CD14-positive monocyte (primary cell): ENCODE measurements at regions not wholly inside any gene's neighbourhood (a gene's known extent, or its start where the extent isn't known, plus 50 kb on each side); places are given as distances from the start of the nearest gene placed in this dataset.
A peak's percentile ranks its signal among the peaks of the same experiment; 100 is the strongest.

Experiments used
- DNase-seq, 3 donors: peaks; one replicate each; pipeline ENCODE4 v3.0.0-alpha.2; 2011 to 2022
- H2AFZ ChIP-seq: 2 replicates; pipeline ENCODE4 v1.6.0; 2012; ENCODE audit warnings: mild to moderate bottlenecking, low read depth, low read length, inconsistent platforms; ENCODE audit not compliant: insufficient read depth, poor library complexity, severe bottlenecking
- H3K27ac ChIP-seq, 2 donors: 1 replicate in 1 of 2; 2 replicates in 1 of 2; pipeline ENCODE4 v1.5.1; 2012 to 2013; ENCODE audit warnings: low read length in 2 of 2, control low read depth in 1 of 2, inconsistent platforms in 1 of 2, low read depth in 1 of 2, mild to moderate bottlenecking in 1 of 2
- H3K27me3 ChIP-seq, 2 donors: one replicate each; pipeline versions ENCODE4 v1.6.0 to v1.6.1; 2011 to 2013; ENCODE audit warnings: low read length in 2 of 2; ENCODE audit not compliant: control insufficient read depth in 2 of 2, insufficient read depth in 2 of 2
- H3K36me3 ChIP-seq, 2 donors: replicated peaks in 1 of 2; 1 replicate in 1 of 2; 2 replicates in 1 of 2; pipeline versions ENCODE4 v1.5.1 to v1.6.1; 2012 to 2013; ENCODE audit warnings: low read length in 2 of 2, control low read depth in 1 of 2, inconsistent platforms in 1 of 2, mild to moderate bottlenecking in 1 of 2; ENCODE audit not compliant: insufficient read depth in 2 of 2, control insufficient read depth in 1 of 2
- H3K4me1 ChIP-seq, 2 donors: 1 replicate in 1 of 2; 2 replicates in 1 of 2; pipeline versions ENCODE4 v1.5.1 to v1.6.1; 2012 to 2013; ENCODE audit warnings: low read length in 2 of 2, control low read depth in 1 of 2, inconsistent platforms in 1 of 2, mild to moderate bottlenecking in 1 of 2, moderate library complexity in 1 of 2; ENCODE audit not compliant: insufficient read depth in 2 of 2, control insufficient read depth in 1 of 2
- H3K4me2 ChIP-seq: replicated peaks from 2 replicates; pipeline ENCODE3; 2012; ENCODE audit warnings: low read length, moderate library complexity, mild to moderate bottlenecking; ENCODE audit not compliant: poor library complexity, severe bottlenecking; ENCODE audit errors: extremely low read depth
- H3K4me3 ChIP-seq, 3 experiments: fragments of 200-600 bp in 1 of 3; sonication (generic) in 1 of 3; replicated peaks in 1 of 3; 1 replicate in 2 of 3; 2 replicates in 1 of 3; pipeline ENCODE4 v1.5.1; 2011 to 2013; ENCODE audit warnings: low read length in 3 of 3, mild to moderate bottlenecking in 3 of 3, control low read depth in 2 of 3, low read depth in 2 of 3, inconsistent platforms in 1 of 3, moderate library complexity in 1 of 3
- H3K79me2 ChIP-seq: 2 replicates; pipeline ENCODE4 v1.6.0; 2012; ENCODE audit warnings: mild to moderate bottlenecking, control low read depth, inconsistent platforms, low read length, moderate library complexity; ENCODE audit not compliant: insufficient read depth
- H3K9ac ChIP-seq: 2 replicates; pipeline ENCODE4 v1.6.0; 2017; ENCODE audit warnings: low read length, mild to moderate bottlenecking; ENCODE audit not compliant: insufficient read depth, poor library complexity, severe bottlenecking
- H3K9me3 ChIP-seq, 2 donors: replicated peaks in 1 of 2; 1 replicate in 1 of 2; 2 replicates in 1 of 2; pipeline versions ENCODE4 v1.5.1 to v1.6.1; 2012 to 2013; ENCODE audit warnings: low read length in 2 of 2, control low read depth in 1 of 2; ENCODE audit not compliant: control insufficient read depth in 1 of 2, insufficient read depth in 1 of 2
- H4K20me1 ChIP-seq: 2 replicates; pipeline ENCODE4 v1.6.0; 2012; ENCODE audit warnings: mild to moderate bottlenecking, low read length, control low read depth, moderate library complexity; ENCODE audit not compliant: insufficient read depth
- H3K27ac Mint-ChIP-seq, 7 donors: one replicate each; pipeline ENCODE4 v1.8.0; 2020; ENCODE audit warnings: mild to moderate bottlenecking in 7 of 7, mixed read lengths in 7 of 7, moderate library complexity in 6 of 7, inconsistent platforms in 2 of 7
- H3K27me3 Mint-ChIP-seq, 3 donors: one replicate each; pipeline ENCODE4 v1.8.0; 2021 to 2022; ENCODE audit warnings: low read depth in 3 of 3, mild to moderate bottlenecking in 3 of 3, mixed read lengths in 3 of 3, moderate library complexity in 3 of 3, inconsistent platforms in 1 of 3
- H3K36me3 Mint-ChIP-seq, 2 donors: one replicate each; pipeline ENCODE4 v1.8.0; 2020; ENCODE audit warnings: mixed read lengths in 2 of 2, inconsistent platforms in 1 of 2, mild to moderate bottlenecking in 1 of 2
- H3K4me1 Mint-ChIP-seq: one replicate; pipeline ENCODE4 v1.8.0; 2020; ENCODE audit warnings: mild to moderate bottlenecking, mixed read lengths
- H3K4me3 Mint-ChIP-seq, 2 donors: one replicate each; pipeline ENCODE4 v1.8.0; 2020; ENCODE audit warnings: mild to moderate bottlenecking in 2 of 2, mixed read lengths in 2 of 2, moderate library complexity in 1 of 2
- H3K9me3 Mint-ChIP-seq, 7 donors: one replicate each; pipeline ENCODE4 v1.8.0; 2020 to 2022; ENCODE audit warnings: mixed read lengths in 7 of 7, mild to moderate bottlenecking in 6 of 7, moderate library complexity in 6 of 7, inconsistent platforms in 2 of 7
- WGBS: methylation state at CpG from one replicate; pipeline ENCODE4 v1.1.5; 2013; ENCODE audit warnings: missing lambda C conversion rate; ENCODE audit not compliant: insufficient coverage; 5-methylcytosine and 5-hydroxymethylcytosine counted together
- intact Hi-C, 2 donors: fragments of 100-400 bp; cut with micrococcal nuclease; formaldehyde crosslinking; loops; one replicate each; pipeline versions ENCODE4 v1.15.0 to v1.15.1; 2023
- TF ChIP-seq, protein P1 (sequence below): fragments of 200-600 bp; IDR thresholded peaks from one replicate; pipeline ENCODE4 v1.8.0; 2022; ENCODE audit warnings: antibody characterized with exemption, mild to moderate bottlenecking

- H3K27me3 Mint-ChIP-seq = no peaks in the 10 kb centered on the region
- no peak for DNase-seq
- Histone ChIP-seq H3K4me1 (no peaks in the 10 kb centered on the region), H2AFZ (no peak overlapping the region), H3K36me3 (no peaks in the 10 kb centered on the region), H3K27ac (no peak overlapping the region), H4K20me1 (no peaks in the 10 kb centered on the region), H3K4me2 (no peak overlapping the region), H3K9me3 (no peaks in the 10 kb centered on the region), H3K4me3 (no peak overlapping the region), H3K79me2 (no peaks in the 10 kb centered on the region), H3K9ac (no peak overlapping the region), H3K27me3 (no peaks in the 10 kb centered on the region)
- H3K36me3 Mint-ChIP-seq = no peaks in the 10 kb centered on the region
- H3K4me1 Mint-ChIP-seq = no peaks in the 10 kb centered on the region
- H3K4me3 Mint-ChIP-seq = no peak overlapping the region
- H3K27ac Mint-ChIP-seq = no peak overlapping the region
- TF ChIP-seq, protein P1, sequence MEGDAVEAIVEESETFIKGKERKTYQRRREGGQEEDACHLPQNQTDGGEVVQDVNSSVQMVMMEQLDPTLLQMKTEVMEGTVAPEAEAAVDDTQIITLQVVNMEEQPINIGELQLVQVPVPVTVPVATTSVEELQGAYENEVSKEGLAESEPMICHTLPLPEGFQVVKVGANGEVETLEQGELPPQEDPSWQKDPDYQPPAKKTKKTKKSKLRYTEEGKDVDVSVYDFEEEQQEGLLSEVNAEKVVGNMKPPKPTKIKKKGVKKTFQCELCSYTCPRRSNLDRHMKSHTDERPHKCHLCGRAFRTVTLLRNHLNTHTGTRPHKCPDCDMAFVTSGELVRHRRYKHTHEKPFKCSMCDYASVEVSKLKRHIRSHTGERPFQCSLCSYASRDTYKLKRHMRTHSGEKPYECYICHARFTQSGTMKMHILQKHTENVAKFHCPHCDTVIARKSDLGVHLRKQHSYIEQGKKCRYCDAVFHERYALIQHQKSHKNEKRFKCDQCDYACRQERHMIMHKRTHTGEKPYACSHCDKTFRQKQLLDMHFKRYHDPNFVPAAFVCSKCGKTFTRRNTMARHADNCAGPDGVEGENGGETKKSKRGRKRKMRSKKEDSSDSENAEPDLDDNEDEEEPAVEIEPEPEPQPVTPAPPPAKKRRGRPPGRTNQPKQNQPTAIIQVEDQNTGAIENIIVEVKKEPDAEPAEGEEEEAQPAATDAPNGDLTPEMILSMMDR = no peak
- 88% methylated on average over 3 of the region's 5 CpGs for WGBS
- peaks cover 0 to 8% (median 2%) of the 10 kb centered on the region in 7 donors for H3K9me3 Mint-ChIP-seq
- intact Hi-C loops = no loop called here
Observed at GRCh38 chr21:25513810-25514209, 93.5 kb downstream of the MRPL39 start.

DNA sequence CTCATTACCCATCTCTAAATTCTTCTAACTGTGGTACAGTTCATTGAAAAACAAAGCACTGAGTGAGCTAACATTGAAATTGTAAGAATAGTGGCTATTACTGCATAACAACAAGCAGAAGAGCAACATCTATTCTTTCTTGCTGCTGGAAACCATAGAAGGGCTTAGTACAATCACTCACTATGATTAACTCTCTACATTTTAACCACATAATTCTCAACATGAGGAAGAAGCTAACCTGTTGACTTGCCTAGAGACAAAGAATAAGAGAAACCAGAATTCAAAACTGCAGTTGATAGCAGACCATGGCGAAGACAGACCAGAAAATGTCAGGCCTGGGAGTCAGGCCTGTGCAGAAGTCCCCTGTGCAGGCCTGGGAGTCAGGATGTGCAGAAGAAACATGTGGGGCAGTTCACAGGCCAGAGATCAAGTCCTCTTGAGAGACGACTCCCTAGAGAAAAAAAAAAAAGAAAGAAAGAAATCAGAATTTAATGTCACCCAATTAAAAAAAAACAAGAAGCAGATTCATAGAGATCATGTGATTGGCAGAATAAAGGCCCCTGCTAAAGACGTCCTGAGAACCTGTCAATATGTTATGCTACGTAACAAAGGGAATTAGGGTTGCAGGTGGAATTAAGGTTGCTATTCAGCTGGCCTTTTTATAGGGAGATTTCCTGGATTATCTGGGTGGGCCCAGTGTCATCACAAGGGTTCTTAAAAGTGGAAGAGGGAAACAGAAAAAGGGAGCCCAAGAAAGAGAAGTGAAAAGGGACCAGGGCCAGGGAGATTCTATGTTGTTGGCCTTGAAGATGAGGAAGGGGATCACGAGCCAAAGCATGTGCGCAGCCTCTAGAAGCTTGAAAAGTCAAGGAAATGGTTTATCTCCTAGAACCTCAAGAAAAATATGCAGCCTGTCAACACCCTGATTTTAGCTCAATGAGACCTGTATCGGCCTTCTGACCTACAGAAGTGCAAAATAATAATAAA lies 94.9 kb downstream of the MRPL39 start:
- Mint-ChIP-seq H3K4me1 (no peaks in the 10 kb centered on the region), H3K27me3 (no peaks in the 10 kb centered on the region), H3K4me3 (no peak overlapping the region), H3K36me3 (no peaks in the 10 kb centered on the region), H3K9me3 (peaks cover 0 to 8% (median 2%) of the 10 kb centered on the region in 7 donors), H3K27ac (no peak overlapping the region)
- TF ChIP-seq, protein P1 = no peak
- 88% methylated on average over 5 of the region's 7 CpGs for WGBS
- no peak overlapping the region for H2AFZ ChIP-seq
- no peaks in the 10 kb centered on the region for H3K79me2 ChIP-seq
- no peak overlapping the region for H3K4me2 ChIP-seq
- no peaks in the 10 kb centered on the region for H4K20me1 ChIP-seq
- no peak overlapping the region for H3K9ac ChIP-seq
- H3K9me3 ChIP-seq = no peaks in the 10 kb centered on the region
- DNase-seq = peak in 1 of 3 donors; percentile 25
- intact Hi-C loops = no loop called here
- H3K36me3 ChIP-seq = no peaks in the 10 kb centered on the region
- H3K27me3 ChIP-seq = no peaks in the 10 kb centered on the region
- no peak overlapping the region for H3K27ac ChIP-seq
- no peak overlapping the region for H3K4me3 ChIP-seq
- H3K4me1 ChIP-seq = no peaks in the 10 kb centered on the region
